ENCODE measurements at regions not wholly inside any gene's neighbourhood (a gene's known extent, or its start where the extent isn't known, plus 50 kb on each side); places are given as distances from the start of the nearest gene placed in this dataset.
A peak's percentile ranks its signal among the peaks of the same experiment; 100 is the strongest.

GRCh38 chr1:181142096-181142958 lies 53.8 kb downstream of the IER5 start:
- ATAC-seq (peak; percentile 89), DNase-seq (peak; percentile 91 to 93)
- Mint-ChIP-seq H3K4me1 (peaks cover 65% of the 10 kb centered on the region), H3K27ac (peak overlapping the region; percentile 24 to 68), H3K9me3 (peaks cover 0 to under 1% of the 10 kb centered on the region in 2 donors), H3K4me3 (peak overlapping the region; percentile 65 to 74), H3K27me3 (peaks cover 12% of the 10 kb centered on the region)

- Mint-ChIP-seq H3K4me1 (peaks cover 64% of the 10 kb centered on the region), H3K27me3 (peaks cover 18% of the 10 kb centered on the region), H3K27ac (no peak overlapping the region), H3K9me3 (peaks cover 0 to 7% of the 10 kb centered on the region in 2 donors), H3K4me3 (no peak overlapping the region)
- DNase-seq (no peak), ATAC-seq (no peak)
These were observed 54.8 kb downstream of the IER5 start for GRCh38 chr1:181143102-181143859.

DNA sequence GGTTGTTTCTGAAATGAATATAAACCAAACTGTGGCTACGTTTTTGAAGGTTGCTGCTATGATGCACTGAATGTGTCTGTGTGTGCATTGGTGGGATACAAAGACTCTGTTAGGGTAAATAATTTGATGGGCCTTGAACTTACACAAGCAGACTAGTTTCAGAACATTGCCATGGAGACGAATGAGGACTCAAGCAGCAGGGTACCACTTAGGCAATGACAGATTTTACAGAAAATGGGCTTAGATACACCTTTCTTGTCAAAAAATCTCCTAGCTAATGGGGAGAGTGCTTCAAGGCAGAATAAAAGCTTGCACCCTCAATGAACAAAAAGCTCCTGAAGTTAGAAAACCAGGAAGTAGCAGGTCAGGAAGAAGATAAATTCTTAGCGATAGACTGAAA lies 55.7 kb downstream of the IER5 start:
- ATAC-seq (no peak), DNase-seq (no peak)
- Mint-ChIP-seq H3K4me1 (peaks cover 63% of the 10 kb centered on the region), H3K27me3 (peaks cover 18% of the 10 kb centered on the region), H3K9me3 (peaks cover 0 to 7% of the 10 kb centered on the region in 2 donors), H3K27ac (peak overlapping the region in 1 of 2 donors; percentile 15), H3K4me3 (no peak overlapping the region)

DNA sequence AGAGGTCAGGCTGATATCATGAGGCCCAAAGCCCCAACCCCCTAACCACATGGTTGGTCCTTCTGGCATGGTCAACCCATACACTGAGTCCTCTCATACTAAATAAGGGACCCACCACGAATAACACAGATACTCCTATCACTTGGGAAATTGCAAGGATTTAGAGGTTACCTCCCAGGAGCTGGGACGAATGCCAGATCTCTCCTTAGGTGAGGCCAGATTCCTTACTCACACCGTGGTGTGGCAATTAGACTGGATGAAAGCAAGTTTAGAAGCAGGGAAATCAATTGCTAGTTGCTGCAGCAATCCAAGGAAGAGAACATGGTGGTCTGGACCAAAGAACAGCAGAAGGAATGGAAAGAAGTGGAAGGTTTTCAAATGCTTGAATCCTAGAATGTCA lies 60.1 kb downstream of the IER5 start:
- Mint-ChIP-seq H3K4me1 (peaks cover 64% of the 10 kb centered on the region), H3K27ac (no peak overlapping the region), H3K4me3 (no peak overlapping the region), H3K9me3 (peaks cover 0 to 7% of the 10 kb centered on the region in 2 donors), H3K27me3 (peaks cover 15% of the 10 kb centered on the region)
- DNase-seq (no peak), ATAC-seq (no peak)

GRCh38 chr1:181149326-181150125 lies 61.0 kb downstream of the IER5 start:
- DNase-seq: peak; percentile 55 to 74

GRCh38 chr1:181150273-181150672 lies 61.8 kb downstream of the IER5 start:
- Mint-ChIP-seq H3K4me1 (peaks cover 57% of the 10 kb centered on the region), H3K4me3 (no peak overlapping the region), H3K9me3 (peaks cover 0 to 7% of the 10 kb centered on the region in 2 donors), H3K27me3 (peaks cover 6% of the 10 kb centered on the region), H3K27ac (no peak overlapping the region)
- DNase-seq (no peak), ATAC-seq (no peak)

More at GRCh38 chr1:181149326-181150125, 61.0 kb downstream of the IER5 start:
- peak overlapping the region in 1 of 2 donors; percentile 28 for H3K27ac Mint-ChIP-seq
- peak; percentile 100 for ATAC-seq
- peak overlapping the region; percentile 40 to 78 for H3K4me3 Mint-ChIP-seq
- H3K27me3 Mint-ChIP-seq: peaks cover 6% of the 10 kb centered on the region
- H3K9me3 Mint-ChIP-seq: peaks cover 0 to 7% of the 10 kb centered on the region in 2 donors
- peaks cover 57% of the 10 kb centered on the region for H3K4me1 Mint-ChIP-seq

GRCh38 chr1:181150842-181151241 lies 62.3 kb downstream of the IER5 start:
- peaks cover 57% of the 10 kb centered on the region for H3K4me1 Mint-ChIP-seq
- peaks cover 0 to 7% of the 10 kb centered on the region in 2 donors for H3K9me3 Mint-ChIP-seq
- ATAC-seq: no peak
- peaks cover 6% of the 10 kb centered on the region for H3K27me3 Mint-ChIP-seq
- H3K27ac Mint-ChIP-seq: no peak overlapping the region
- DNase-seq: no peak
- no peak overlapping the region for H3K4me3 Mint-ChIP-seq

GRCh38 chr1:181151378-181152326 lies 63.2 kb downstream of the IER5 start:
- no peak overlapping the region for H3K27ac Mint-ChIP-seq
- peaks cover 57% of the 10 kb centered on the region for H3K4me1 Mint-ChIP-seq
- H3K9me3 Mint-ChIP-seq: peaks cover 0 to 7% of the 10 kb centered on the region in 2 donors
- H3K4me3 Mint-ChIP-seq: no peak overlapping the region
- H3K27me3 Mint-ChIP-seq: peaks cover 6% of the 10 kb centered on the region
- ATAC-seq (no peak), DNase-seq (no peak)

DNA sequence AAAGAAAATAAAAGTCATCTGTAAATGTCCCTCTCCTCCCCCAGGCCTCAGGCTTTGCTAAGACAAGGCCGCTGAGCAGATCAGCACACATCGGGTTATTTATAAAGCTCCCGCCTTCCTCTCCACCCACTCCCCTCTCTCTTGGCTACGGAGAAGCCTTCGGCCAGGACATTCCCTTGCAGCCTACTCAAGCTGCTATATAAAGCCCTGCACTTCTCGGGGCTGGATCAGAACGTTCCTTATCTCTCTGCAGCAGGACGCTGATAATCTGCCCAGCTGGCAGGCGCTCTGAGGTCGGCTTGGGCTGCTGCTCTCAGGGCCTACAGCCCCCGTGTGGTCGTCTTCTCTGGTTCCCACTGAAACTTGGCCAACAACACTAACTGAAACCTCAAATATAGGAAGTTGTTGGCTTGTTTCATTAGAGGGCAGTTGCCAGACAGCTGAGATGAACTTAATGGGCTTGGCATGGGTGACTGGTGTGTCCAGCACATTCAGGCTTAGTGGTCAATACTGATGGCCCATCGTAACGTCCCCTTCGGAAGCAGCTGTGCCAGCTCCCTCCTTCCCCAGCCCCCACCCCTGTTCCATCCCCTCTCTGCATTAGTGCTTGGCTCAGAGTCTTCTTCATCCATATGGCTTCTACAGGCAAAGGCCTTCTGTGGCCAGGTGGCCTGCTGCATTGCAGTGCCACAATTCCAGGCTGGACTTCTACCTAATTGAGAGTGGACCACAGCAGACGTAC lies 64.6 kb downstream of the IER5 start:
- H3K9me3 Mint-ChIP-seq: no peaks in the 10 kb centered on the region
- H3K4me1 Mint-ChIP-seq: peaks cover 56% of the 10 kb centered on the region
- no peak overlapping the region for H3K27ac Mint-ChIP-seq
- DNase-seq (no peak), ATAC-seq (no peak)
- no peak overlapping the region for H3K4me3 Mint-ChIP-seq
- H3K27me3 Mint-ChIP-seq: peaks cover 7% of the 10 kb centered on the region

GRCh38 chr1:181153634-181153961 lies 65.1 kb downstream of the IER5 start:
- Mint-ChIP-seq H3K4me3 (no peak overlapping the region), H3K27me3 (peaks cover 7% of the 10 kb centered on the region), H3K9me3 (no peaks in the 10 kb centered on the region), H3K4me1 (peaks cover 58% of the 10 kb centered on the region), H3K27ac (no peak overlapping the region)
- DNase-seq: no peak
- ATAC-seq: no peak

GRCh38 chr1:181155339-181155738 lies 66.8 kb downstream of the IER5 start:
- no peak for ATAC-seq
- H3K9me3 Mint-ChIP-seq: no peaks in the 10 kb centered on the region
- H3K27ac Mint-ChIP-seq: no peak overlapping the region
- DNase-seq: no peak
- H3K4me1 Mint-ChIP-seq: peaks cover 58% of the 10 kb centered on the region
- H3K4me3 Mint-ChIP-seq: no peak overlapping the region
- peaks cover 7% of the 10 kb centered on the region for H3K27me3 Mint-ChIP-seq

DNA sequence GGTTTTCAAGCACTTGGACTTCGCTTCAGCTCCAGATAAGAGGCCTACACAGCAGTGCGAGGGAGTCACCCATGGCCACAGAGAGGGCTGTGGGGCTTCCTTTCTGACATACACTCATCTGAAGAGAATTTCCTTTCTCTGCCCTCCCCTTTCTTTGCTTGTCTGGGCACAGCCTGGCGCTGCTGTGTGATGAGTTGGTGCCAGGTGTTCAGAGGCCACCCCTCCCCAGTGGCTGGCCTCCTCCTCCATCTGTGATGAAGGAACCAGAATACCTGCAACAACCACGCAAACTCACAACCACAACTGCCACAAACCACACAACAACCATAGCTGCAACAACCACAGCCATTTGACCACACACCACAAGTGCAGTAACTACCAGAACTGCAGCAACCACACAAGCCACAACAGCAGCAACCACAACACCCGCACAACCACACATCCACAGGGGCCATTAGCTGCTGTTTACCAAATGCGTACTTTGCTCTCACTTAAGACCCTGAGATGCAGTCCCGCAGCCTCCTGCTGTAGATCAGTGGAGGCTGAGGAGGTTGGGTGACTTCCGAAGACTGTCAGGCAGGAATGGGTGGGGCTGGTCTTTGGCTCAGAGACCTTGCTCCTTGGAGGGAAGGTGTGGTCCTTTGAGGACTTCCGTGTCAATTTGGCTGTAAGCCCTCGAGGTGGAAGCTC lies 71.1 kb downstream of the IER5 start:
- H3K4me3 Mint-ChIP-seq: peak overlapping the region; percentile 13 to 54
- peaks cover 22 to 33% of the 10 kb centered on the region in 2 donors for H3K9me3 Mint-ChIP-seq
- peaks cover 7% of the 10 kb centered on the region for H3K27me3 Mint-ChIP-seq
- H3K27ac Mint-ChIP-seq: peak overlapping the region; percentile 50 to 96
- peak; percentile 92 for ATAC-seq
- peak; percentile 58 to 75 for DNase-seq
- H3K4me1 Mint-ChIP-seq: peaks cover 41% of the 10 kb centered on the region

- H3K9me3 Mint-ChIP-seq: peaks cover 26 to 41% of the 10 kb centered on the region in 2 donors
- DNase-seq (no peak), ATAC-seq (no peak)
- no peak overlapping the region for H3K27ac Mint-ChIP-seq
- H3K4me1 Mint-ChIP-seq: peaks cover 41% of the 10 kb centered on the region
- peaks cover 7% of the 10 kb centered on the region for H3K27me3 Mint-ChIP-seq
- H3K4me3 Mint-ChIP-seq: no peak overlapping the region
These were observed 71.8 kb downstream of the IER5 start for GRCh38 chr1:181160322-181160721.
